MV-4-11 (cell line): ENCODE measurements at regions not wholly inside any gene's neighbourhood (a gene's known extent, or its start where the extent isn't known, plus 50 kb on each side); places are given as distances from the start of the nearest gene placed in this dataset.
A peak's percentile ranks its signal among the peaks of the same experiment; 100 is the strongest.

Experiments used
- DNase-seq: peaks from one replicate; lab custom pipeline; 2025; lab: John Stamatoyannopoulos, UW

GRCh38 chr5:23579566-23579965, 72.2 kb downstream of the PRDM9 start:
- DNase-seq, result no peak

- no peak for DNase-seq
Measured at GRCh38 chr5:23583081-23583480, 75.7 kb downstream of the PRDM9 start.

GRCh38 chr5:23588841-23589326, 81.5 kb downstream of the PRDM9 start:
- DNase-seq, result no peak

- no peak for DNase-seq
Measured at GRCh38 chr5:23591250-23591649, 83.8 kb downstream of the PRDM9 start.

GRCh38 chr5:23606927-23607326, 99.5 kb downstream of the PRDM9 start:
- no peak for DNase-seq

GRCh38 chr5:23612701-23613100, 105.3 kb downstream of the PRDM9 start:
- no peak for DNase-seq

GRCh38 chr5:23613566-23613965, 106.2 kb downstream of the PRDM9 start:
- no peak for DNase-seq

- DNase-seq, result no peak
Measured at GRCh38 chr5:23614422-23614821, 107.0 kb downstream of the PRDM9 start.

- no peak for DNase-seq
Measured at GRCh38 chr5:23626961-23627360, 119.6 kb downstream of the PRDM9 start.

- no peak for DNase-seq
Measured at GRCh38 chr5:23627976-23628375, 120.6 kb downstream of the PRDM9 start.

GRCh38 chr5:23629396-23629795, 122.0 kb downstream of the PRDM9 start:
- no peak for DNase-seq

- no peak for DNase-seq
Measured at GRCh38 chr5:23631302-23632045, 124.1 kb downstream of the PRDM9 start.

- DNase-seq, result no peak
Measured at GRCh38 chr5:23635938-23636337, 128.5 kb downstream of the PRDM9 start.

- DNase-seq, result no peak
Measured at GRCh38 chr5:23639326-23639725, 131.9 kb downstream of the PRDM9 start.

- DNase-seq, result no peak
Measured at GRCh38 chr5:23648656-23649055, 141.2 kb downstream of the PRDM9 start.

GRCh38 chr5:23649594-23649993, 142.2 kb downstream of the PRDM9 start:
- DNase-seq, result no peak

GRCh38 chr5:23655674-23656073, 148.3 kb downstream of the PRDM9 start:
- DNase-seq, result no peak

- DNase-seq, result no peak
Measured at GRCh38 chr5:23675456-23675855, 168.0 kb downstream of the PRDM9 start.

GRCh38 chr5:23677996-23678395, 170.6 kb downstream of the PRDM9 start:
- DNase-seq, result no peak

GRCh38 chr5:23684103-23684502, 176.7 kb downstream of the PRDM9 start:
- DNase-seq, result peak; percentile 28

GRCh38 chr5:23703940-23704855, 196.8 kb downstream of the PRDM9 start:
- DNase-seq, result no peak

GRCh38 chr5:23717486-23717885, 210.1 kb downstream of the PRDM9 start:
- peak; percentile 56 for DNase-seq

GRCh38 chr5:23718564-23718963, 211.2 kb downstream of the PRDM9 start:
- no peak for DNase-seq
